HEK293T (cell line): ENCODE measurements at regions not wholly inside any gene's neighbourhood (a gene's known extent, or its start where the extent isn't known, plus 50 kb on each side); places are given as distances from the start of the nearest gene placed in this dataset.

ENCODE experiments used
- ARNT ChIP-seq: fragments of 450-650 bp; IDR thresholded peaks from 2 replicates; pipeline ENCODE4 v1.6.1; 2017; ENCODE audit warnings: mild to moderate bottlenecking
- BHLHE40 ChIP-seq: fragments of 450-650 bp; IDR thresholded peaks from 2 replicates; pipeline ENCODE4 v1.6.1; 2016; ENCODE audit warnings: mild to moderate bottlenecking, moderate library complexity, borderline replicate concordance
- FOXA1 ChIP-seq: fragments of 450-650 bp; IDR thresholded peaks from 2 replicates; pipeline ENCODE4 v1.6.1; 2016; ENCODE audit warnings: mild to moderate bottlenecking
- FOXM1 ChIP-seq: fragments of 450-650 bp; IDR thresholded peaks from 2 replicates; pipeline ENCODE4 v1.6.1; 2017; ENCODE audit warnings: mild to moderate bottlenecking, borderline replicate concordance
- L3MBTL2 ChIP-seq: fragments of 450-650 bp; conservative IDR thresholded peaks from 2 replicates; pipeline ENCODE4 v1.6.1; 2016; ENCODE audit warnings: mild to moderate bottlenecking
- NFRKB ChIP-seq: fragments of 450-650 bp; IDR thresholded peaks from 2 replicates; pipeline ENCODE4 v1.6.1; 2016; ENCODE audit warnings: mild to moderate bottlenecking, moderate library complexity
- SP1 ChIP-seq: fragments of 450-650 bp; IDR thresholded peaks from 2 replicates; pipeline ENCODE4 v1.6.1; 2017
- SUZ12 ChIP-seq: fragments of 450-650 bp; IDR thresholded peaks from 2 replicates; pipeline ENCODE4 v1.6.1; 2016; ENCODE audit warnings: mild to moderate bottlenecking
- TARDBP ChIP-seq: fragments of 450-650 bp; IDR thresholded peaks from 2 replicates; pipeline ENCODE4 v1.6.1; 2016

DNA sequence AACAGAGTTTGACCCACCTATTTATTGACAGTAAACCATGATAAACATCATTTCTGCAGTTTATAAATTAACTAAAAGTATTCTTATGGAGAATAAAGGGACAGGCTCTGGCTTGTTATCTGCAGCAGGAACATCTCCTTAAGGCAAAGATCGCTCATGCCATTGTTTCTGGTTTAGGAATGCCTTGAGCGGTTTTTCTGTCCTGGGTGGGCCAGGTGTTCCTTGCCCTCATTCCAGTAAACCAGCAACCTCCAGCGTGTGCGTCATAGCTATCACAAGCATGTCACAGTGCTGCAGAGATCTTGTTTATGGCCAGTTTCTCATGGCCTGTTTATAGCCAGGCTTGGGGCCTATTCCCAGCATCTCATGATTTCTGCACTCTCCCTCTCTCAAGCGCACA lies 521.7 kb downstream of the HINT1 start:
- TF ChIP-seq ARNT (no peak), FOXM1 (no peak), BHLHE40 (no peak), TARDBP (no peak), SP1 (no peak), NFRKB (no peak), L3MBTL2 (no peak), SUZ12 (no peak), FOXA1 (no peak)
